T-helper 2 cell (primary cell): ENCODE measurements at regions not wholly inside any gene's neighbourhood (a gene's known extent, or its start where the extent isn't known, plus 50 kb on each side); places are given as distances from the start of the nearest gene placed in this dataset.
"Not testable (repeated sequence)": the region's sequence is repeated elsewhere in the genome, so short reads cannot be mapped to it uniquely, and the experiment has no call there.

Source experiments
- DNase-seq, 5 experiments: peaks; one replicate each; pipeline versions ENCODE4 v3.0.0 to v3.0.0-alpha.2; 2012 to 2022

DNA sequence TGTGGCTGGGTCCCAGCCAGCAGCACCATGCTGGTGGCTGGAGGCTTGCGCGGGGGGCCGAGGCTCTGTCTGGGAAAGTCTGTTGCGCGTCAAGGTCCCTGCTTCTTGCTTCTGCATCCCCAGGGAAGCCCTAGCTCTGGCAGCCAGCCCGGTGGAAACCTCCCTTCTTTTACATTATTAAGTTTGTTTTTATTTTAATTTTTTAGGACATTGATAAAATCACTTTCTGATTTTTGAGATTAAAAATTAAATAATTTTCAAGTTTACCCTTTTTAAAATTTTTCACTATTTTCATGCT is 81.6 kb downstream of the TRIM51G start:
- DNase-seq = not testable (repeated sequence)

- DNase-seq = not testable (repeated sequence)
These were observed 82.1 kb downstream of the TRIM51G start for GRCh38 chr11:48901381-48902152.

GRCh38 chr11:48900801-48901181 is 82.9 kb downstream of the TRIM51G start:
- peak in 1 of 5 experiments; percentile 7 for DNase-seq

DNA sequence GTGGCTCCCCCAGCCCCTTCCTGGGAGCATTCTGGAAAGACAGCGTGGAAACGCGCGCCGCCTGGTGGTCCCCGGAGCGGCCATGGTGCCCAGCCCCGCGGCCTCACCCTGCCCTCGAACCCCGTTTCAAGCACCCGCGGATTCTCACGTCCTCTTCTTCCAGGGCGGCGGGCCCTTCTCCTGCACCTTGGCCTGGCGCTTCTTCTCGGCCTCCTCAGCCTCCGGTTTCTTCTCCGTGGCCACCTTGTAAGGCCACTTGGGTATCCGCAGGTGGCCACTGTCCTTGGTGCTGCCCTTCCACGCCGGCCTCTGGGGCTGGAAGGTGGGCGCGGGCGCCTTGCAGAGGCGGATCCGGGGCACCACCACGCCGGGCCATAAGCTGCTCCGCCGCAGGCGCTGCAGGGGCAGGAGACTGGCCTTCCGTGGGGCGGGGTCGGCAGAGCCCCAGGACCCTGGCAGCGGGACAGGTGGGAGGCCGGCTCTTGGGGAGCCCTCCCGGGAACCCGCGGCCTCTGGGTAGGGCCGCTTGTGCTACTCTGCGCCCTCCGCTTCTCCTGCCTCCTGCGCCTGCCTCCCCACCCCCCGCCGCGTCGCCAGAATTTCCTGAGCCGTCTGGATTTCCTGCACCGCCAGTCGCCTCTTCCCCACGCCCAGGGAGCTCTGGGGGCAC is 83.4 kb downstream of the TRIM51G start:
- peak in 1 of 5 experiments; percentile 2 for DNase-seq

DNA sequence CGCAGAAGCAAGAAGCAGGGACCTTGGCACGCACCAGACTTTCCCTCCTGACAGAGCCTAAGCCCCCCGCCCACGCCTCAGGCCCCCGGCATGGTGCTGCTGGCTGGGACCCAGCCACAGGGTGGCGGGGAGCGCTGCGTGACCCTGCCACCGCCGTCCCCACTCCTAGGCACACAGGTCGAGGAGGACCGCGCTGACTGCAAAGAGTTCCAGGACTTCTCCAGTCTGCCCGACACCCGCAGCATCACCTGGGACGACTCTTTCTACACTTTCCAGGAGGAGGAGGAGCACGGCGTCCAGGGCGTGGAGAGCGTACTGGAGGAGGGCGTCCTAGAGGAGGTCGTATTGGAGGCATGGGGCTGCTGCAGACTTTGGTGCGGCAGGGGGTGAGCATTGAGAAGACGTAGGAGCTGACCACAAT is 103.7 kb downstream of the TRIM51G start:
- DNase-seq = no peak

GRCh38 chr11:48879256-48879655 is 104.4 kb downstream of the TRIM51G start:
- no peak for DNase-seq
